ENCODE measurements at regions not wholly inside any gene's neighbourhood (a gene's known extent, or its start where the extent isn't known, plus 50 kb on each side); places are given as distances from the start of the nearest gene placed in this dataset.

DNA sequence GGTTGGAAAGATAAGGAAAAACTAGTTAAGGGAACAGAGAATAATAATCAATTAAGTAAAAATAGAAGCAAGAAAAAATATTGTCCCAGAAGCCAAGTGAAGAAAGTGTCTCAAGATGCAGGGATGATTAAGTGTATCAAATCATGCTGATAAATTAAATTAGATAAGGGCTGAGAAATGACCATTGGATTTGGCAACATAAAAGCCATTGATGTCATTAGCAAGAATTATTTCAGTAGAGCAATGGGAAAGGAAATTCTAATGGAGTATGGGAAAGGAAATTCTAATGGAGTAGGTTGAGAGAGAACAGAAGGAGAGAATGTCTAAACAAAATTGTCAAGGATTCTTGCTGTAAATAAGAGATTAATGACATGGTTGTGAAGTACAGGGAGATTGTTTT lies 146.8 kb downstream of the TFAP2B start:
- no peak for TF ChIP-seq HDGF (IDR thresholded peaks at IDR 0.05; ENCODE audit: borderline replicate concordance)
- no peak for TF ChIP-seq ZNF384 (IDR thresholded peaks at IDR 0.05)
- no peak for TF ChIP-seq BHLHE40 (IDR thresholded peaks at IDR 0.05; ENCODE audit: borderline replicate concordance)
- no peak for TF ChIP-seq NFRKB (IDR thresholded peaks at IDR 0.05)
- no peak for TF ChIP-seq FOXA1 (IDR thresholded peaks at IDR 0.05)
- no peak for TF ChIP-seq SP1 (IDR thresholded peaks at IDR 0.05)
- no peak for TF ChIP-seq ELF4 (IDR thresholded peaks at IDR 0.05)
- TF ChIP-seq L3MBTL2 (conservative IDR thresholded peaks at IDR 0.05) = no peak
- no peak for TF ChIP-seq TARDBP (IDR thresholded peaks at IDR 0.05)
